OCI-LY1 (cell line): ENCODE measurements at regions not wholly inside any gene's neighbourhood (a gene's known extent, or its start where the extent isn't known, plus 50 kb on each side); places are given as distances from the start of the nearest gene placed in this dataset.
"Not testable (repeated sequence)": the region's sequence is repeated elsewhere in the genome, so short reads cannot be mapped to it uniquely, and the experiment has no call there.

Experiments
- H2AFZ ChIP-seq: fragments of 200-600 bp; sonication (generic), shearing (Covaris generic); 2 replicates; pipeline ENCODE4 v1.6.0; 2014; ENCODE audit warnings: antibody characterized with exemption, mild to moderate bottlenecking, low read length
- H3F3A ChIP-seq: fragments of 200-600 bp; sonication (generic), shearing (Covaris generic); 2 replicates; pipeline ENCODE4 v1.6.0; 2014; ENCODE audit warnings: mild to moderate bottlenecking, antibody characterized with exemption, low read length, moderate library complexity; ENCODE audit not compliant: insufficient read depth
- H3K27ac ChIP-seq: fragments of 200-600 bp; sonication (generic); 2 replicates; pipeline ENCODE4 v1.5.1; 2014; ENCODE audit warnings: low read length, mixed run types, mild to moderate bottlenecking, low read depth; ENCODE audit not compliant: poor library complexity, severe bottlenecking
- H3K27me3 ChIP-seq: fragments of 200-600 bp; sonication (generic); 2 replicates; pipeline ENCODE4 v1.6.0; 2014; ENCODE audit warnings: antibody characterized with exemption, mild to moderate bottlenecking, low read length, moderate library complexity; ENCODE audit not compliant: insufficient read depth
- H3K36me3 ChIP-seq: fragments of 200-600 bp; sonication (generic); 2 replicates; pipeline ENCODE4 v1.6.1; 2014; ENCODE audit warnings: mild to moderate bottlenecking, antibody characterized with exemption, low read length, moderate library complexity, mixed read lengths; ENCODE audit not compliant: insufficient read depth
- H3K4me1 ChIP-seq: fragments of 200-600 bp; sonication (generic); 2 replicates; pipeline ENCODE4 v1.5.1; 2014; ENCODE audit warnings: mild to moderate bottlenecking, low read length, moderate library complexity; ENCODE audit not compliant: insufficient read depth, severe bottlenecking
- H3K4me2 ChIP-seq: fragments of 200-600 bp; sonication (generic), shearing (Covaris generic); 2 replicates; pipeline ENCODE4 v1.6.1; 2014; ENCODE audit warnings: low read length
- H3K4me3 ChIP-seq: fragments of 200-600 bp; sonication (generic); 2 replicates; pipeline ENCODE4 v1.5.1; 2014; ENCODE audit warnings: low read length, low read depth, mild to moderate bottlenecking, mixed read lengths; ENCODE audit not compliant: poor library complexity, severe bottlenecking
- H3K79me2 ChIP-seq: fragments of 200-600 bp; shearing (Covaris generic); 2 replicates; pipeline ENCODE4 v1.6.1; 2016; ENCODE audit warnings: mixed run types, low read length, mixed read lengths; ENCODE audit not compliant: insufficient read depth
- H3K9ac ChIP-seq: fragments of 200-600 bp; sonication (generic), shearing (Covaris generic); 2 replicates; pipeline ENCODE4 v1.6.1; 2014; ENCODE audit warnings: mild to moderate bottlenecking, low read length, mixed read lengths
- H3K9me2 ChIP-seq: fragments of 200-600 bp; sonication (generic), shearing (Covaris generic); 2 replicates; pipeline ENCODE4 v1.6.1; 2014; ENCODE audit warnings: low read depth, mild to moderate bottlenecking, low read length, mixed read lengths
- H3K9me3 ChIP-seq: fragments of 200-600 bp; shearing (Covaris generic); 2 replicates; pipeline ENCODE4 v1.6.1; 2014; ENCODE audit warnings: low read length, mixed read lengths
- H4K20me1 ChIP-seq: fragments of 200-600 bp; sonication (generic), shearing (Covaris generic); 2 replicates; pipeline ENCODE4 v1.6.0; 2016; ENCODE audit warnings: mild to moderate bottlenecking, low read length; ENCODE audit not compliant: insufficient read depth
- CTCF ChIP-seq: fragments of 200-600 bp; sonication (generic), shearing (Covaris generic); IDR thresholded peaks from 2 replicates; pipeline ENCODE4 v1.5.1; 2017; ENCODE audit warnings: mild to moderate bottlenecking, antibody characterized with exemption, low read length, moderate library complexity, mixed read lengths
- EZH2 ChIP-seq: fragments of 200-600 bp; sonication (generic), shearing (Covaris generic); IDR thresholded peaks from 2 replicates; pipeline ENCODE4 v1.8.0; 2017; ENCODE audit warnings: borderline replicate concordance, mixed run types, mild to moderate bottlenecking, antibody characterized with exemption, low read length, moderate library complexity, mixed read lengths

- H3K9ac ChIP-seq = no peak overlapping the region
- no peaks in the 10 kb centered on the region for H3F3A ChIP-seq
- no peak overlapping the region for H3K4me2 ChIP-seq
- H3K27me3 ChIP-seq = no peaks in the 10 kb centered on the region
- 0 out of 2 replicates have a peak, but pooled peaks cover 2% of the 10 kb centered on the region for H3K9me3 ChIP-seq
- H3K79me2 ChIP-seq = no peaks in the 10 kb centered on the region
- H3K4me1 ChIP-seq = no peaks in the 10 kb centered on the region
- H2AFZ ChIP-seq = no peak overlapping the region
- no peak overlapping the region for H3K4me3 ChIP-seq
- H3K27ac ChIP-seq = no peak overlapping the region
- H4K20me1 ChIP-seq = no peaks in the 10 kb centered on the region
- no peak for TF ChIP-seq EZH2
- no peaks in the 10 kb centered on the region for H3K36me3 ChIP-seq
- H3K9me2 ChIP-seq = no peaks in the 10 kb centered on the region
Measured at GRCh38 chr21:19541602-19542001, 1138.0 kb upstream of the TMPRSS15 start.

DNA sequence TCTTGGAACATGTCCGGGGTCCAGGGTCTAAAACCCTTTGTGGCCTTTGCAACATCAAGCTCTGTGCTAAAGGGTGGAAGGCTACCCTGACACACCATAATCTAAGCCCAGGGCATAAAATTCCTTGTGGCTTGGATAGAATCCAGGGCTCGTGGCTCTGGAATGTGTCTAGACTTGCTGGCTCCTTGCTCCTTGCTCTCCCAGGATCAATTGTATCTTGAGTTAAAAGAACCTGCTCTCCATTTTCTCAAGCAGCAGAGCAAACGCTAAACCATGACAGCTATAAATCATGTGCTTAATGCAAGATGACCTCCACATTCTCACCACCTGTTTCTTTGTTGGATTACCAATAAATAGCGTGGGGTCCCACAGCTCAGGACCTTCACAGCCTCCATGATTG is 1140.9 kb upstream of the TMPRSS15 start:
- not testable (repeated sequence) for H3K4me1 ChIP-seq, H3K4me3 ChIP-seq, H3K79me2 ChIP-seq, H3F3A ChIP-seq, H3K9me2 ChIP-seq, H3K9me3 ChIP-seq, H3K4me2 ChIP-seq, H2AFZ ChIP-seq, H3K36me3 ChIP-seq, H3K27me3 ChIP-seq, H3K27ac ChIP-seq, H4K20me1 ChIP-seq, H3K9ac ChIP-seq

GRCh38 chr21:19547951-19548840 is 1144.6 kb upstream of the TMPRSS15 start:
- Histone ChIP-seq H4K20me1 (no peaks in the 10 kb centered on the region), H3K9me3 (0 out of 2 replicates have a peak, but pooled peaks cover under 1% of the 10 kb centered on the region), H3K27me3 (no peaks in the 10 kb centered on the region), H3K79me2 (no peaks in the 10 kb centered on the region), H2AFZ (no peak overlapping the region), H3K9me2 (no peaks in the 10 kb centered on the region), H3K4me1 (no peaks in the 10 kb centered on the region), H3K4me2 (no peak overlapping the region), H3K9ac (no peak overlapping the region), H3F3A (no peaks in the 10 kb centered on the region), H3K36me3 (no peaks in the 10 kb centered on the region), H3K27ac (no peak overlapping the region), H3K4me3 (no peak overlapping the region)
- TF ChIP-seq EZH2 = no peak
- TF ChIP-seq CTCF = no peak

DNA sequence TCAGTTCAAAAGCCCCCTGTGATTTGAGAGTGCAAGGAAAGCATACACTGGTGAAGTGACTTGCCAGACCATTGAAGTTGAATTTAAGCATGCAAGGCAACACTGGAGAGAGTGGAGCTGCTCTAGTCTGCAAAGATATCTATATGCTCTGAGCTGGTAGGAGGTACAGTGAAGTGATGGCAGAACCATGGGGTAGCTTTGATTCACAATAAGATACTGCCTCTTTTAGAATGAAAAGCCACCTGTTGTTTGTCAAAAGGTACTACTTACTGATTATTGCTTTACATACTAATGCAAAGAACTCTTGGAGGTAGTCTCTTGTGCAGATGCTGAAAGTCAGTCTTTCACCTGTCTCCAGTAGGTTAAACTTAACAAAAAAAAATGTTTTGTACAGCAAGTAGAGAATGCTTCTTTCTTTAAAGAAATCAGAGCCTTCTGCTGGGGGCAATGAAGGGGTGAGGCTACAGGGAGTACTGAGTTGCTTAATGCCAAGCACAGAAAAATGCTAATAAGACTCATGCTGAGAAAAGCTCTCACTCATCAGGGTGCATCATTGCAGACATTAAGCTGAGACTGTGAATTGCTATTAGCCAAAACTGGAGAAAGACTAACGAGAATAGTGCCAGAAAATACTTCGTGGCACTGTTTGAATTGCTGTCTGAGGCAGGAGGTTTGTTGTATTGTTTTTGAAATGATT is 1150.5 kb upstream of the TMPRSS15 start:
- Histone ChIP-seq H3K9me3 (no peaks in the 10 kb centered on the region), H3K4me2 (no peak overlapping the region), H3K4me3 (no peak overlapping the region), H3F3A (no peaks in the 10 kb centered on the region), H3K4me1 (peaks cover 5% of the 10 kb centered on the region), H3K79me2 (no peaks in the 10 kb centered on the region), H3K27ac (no peak overlapping the region), H2AFZ (no peak overlapping the region), H3K9me2 (no peaks in the 10 kb centered on the region), H4K20me1 (no peaks in the 10 kb centered on the region), H3K9ac (no peak overlapping the region), H3K36me3 (no peaks in the 10 kb centered on the region), H3K27me3 (no peaks in the 10 kb centered on the region)
- TF ChIP-seq CTCF (no peak), EZH2 (no peak)
